Calu3 (cell line): ENCODE measurements at regions not wholly inside any gene's neighbourhood (a gene's known extent, or its start where the extent isn't known, plus 50 kb on each side); places are given as distances from the start of the nearest gene placed in this dataset.

Experiments
- BruUV-seq: library from RNA; stranded (reverse); fragments of 400-500 nt; replicated peaks from 2 replicates; lab custom pipeline; 2021; lab: Mats Ljungman, UMichigan
- CTCF ChIA-PET: fragments of 300-600 bp; sonication (Branson Sonifier 250); formaldehyde crosslinking; loops from one replicate; lab custom pipeline; 2022; ENCODE audit warnings: antibody characterized with exemption; lab: Charles Lee
- DNase-seq: peaks from one replicate; pipeline ENCODE4 v3.0.0; 2022
- H3K27ac Mint-ChIP-seq: one replicate; pipeline ENCODE4 v1.8.0; 2022; ENCODE audit warnings: mixed read lengths; ENCODE audit not compliant: unreplicated experiment
- H3K27me3 Mint-ChIP-seq: one replicate; pipeline ENCODE4 v1.8.0; 2022; ENCODE audit warnings: mixed read lengths; ENCODE audit not compliant: unreplicated experiment
- H3K36me3 Mint-ChIP-seq: one replicate; pipeline ENCODE4 v1.8.0; 2022; ENCODE audit warnings: mild to moderate bottlenecking, moderate library complexity, mixed read lengths; ENCODE audit not compliant: insufficient read depth, unreplicated experiment
- H3K4me1 Mint-ChIP-seq: one replicate; pipeline ENCODE4 v1.8.0; 2022; ENCODE audit warnings: mild to moderate bottlenecking, low read depth, mixed read lengths; ENCODE audit not compliant: unreplicated experiment
- H3K4me3 Mint-ChIP-seq: one replicate; pipeline ENCODE4 v1.8.0; 2022; ENCODE audit warnings: mild to moderate bottlenecking, low read depth, moderate library complexity, mixed read lengths; ENCODE audit not compliant: unreplicated experiment
- H3K9me3 Mint-ChIP-seq: one replicate; pipeline ENCODE4 v1.8.0; 2022; ENCODE audit warnings: low read depth, mixed read lengths; ENCODE audit not compliant: unreplicated experiment
- intact Hi-C: fragments of 100-400 bp; cut with micrococcal nuclease; formaldehyde crosslinking; loops from one replicate; pipeline ENCODE4 v1.10.0; 2022; ENCODE audit not compliant: unreplicated experiment
- TF ChIP-seq, protein P1 (sequence below): fragments of 200-600 bp; IDR thresholded peaks from one replicate; pipeline ENCODE4 v1.8.0; 2022; ENCODE audit warnings: antibody characterized with exemption; ENCODE audit not compliant: unreplicated experiment

DNA sequence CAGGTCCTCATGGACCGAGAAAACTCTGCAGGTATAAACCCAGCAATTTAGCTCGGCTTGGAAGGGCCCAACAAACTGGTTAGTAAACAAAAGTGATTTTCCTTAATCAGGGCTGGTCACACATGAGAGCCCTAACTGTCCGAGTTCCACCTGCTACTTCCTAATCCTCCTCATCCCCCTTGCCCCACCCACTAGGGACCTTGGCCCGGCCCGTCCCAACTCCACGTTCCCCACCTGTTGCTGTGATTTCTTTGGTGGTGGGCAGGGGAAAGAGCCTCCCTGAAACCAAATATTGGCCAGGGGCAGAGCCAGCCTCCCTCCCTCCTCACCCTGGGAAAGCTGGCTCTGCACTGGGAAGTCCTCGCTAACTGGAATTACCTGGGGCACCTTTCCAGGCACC is 304.2 kb upstream of the PROX1 start:
- BruUV-seq = no TSS peak
- intact Hi-C loops = no loop called here
- no peaks in the 10 kb centered on the region for H3K4me1 Mint-ChIP-seq
- CTCF ChIA-PET = no interaction called here
- H3K27me3 Mint-ChIP-seq = peaks cover 24% of the 10 kb centered on the region
- no peaks in the 10 kb centered on the region for H3K36me3 Mint-ChIP-seq
- no peak for DNase-seq
- H3K4me3 Mint-ChIP-seq = no peak overlapping the region
- no peaks in the 10 kb centered on the region for H3K9me3 Mint-ChIP-seq
- TF ChIP-seq, protein P1, sequence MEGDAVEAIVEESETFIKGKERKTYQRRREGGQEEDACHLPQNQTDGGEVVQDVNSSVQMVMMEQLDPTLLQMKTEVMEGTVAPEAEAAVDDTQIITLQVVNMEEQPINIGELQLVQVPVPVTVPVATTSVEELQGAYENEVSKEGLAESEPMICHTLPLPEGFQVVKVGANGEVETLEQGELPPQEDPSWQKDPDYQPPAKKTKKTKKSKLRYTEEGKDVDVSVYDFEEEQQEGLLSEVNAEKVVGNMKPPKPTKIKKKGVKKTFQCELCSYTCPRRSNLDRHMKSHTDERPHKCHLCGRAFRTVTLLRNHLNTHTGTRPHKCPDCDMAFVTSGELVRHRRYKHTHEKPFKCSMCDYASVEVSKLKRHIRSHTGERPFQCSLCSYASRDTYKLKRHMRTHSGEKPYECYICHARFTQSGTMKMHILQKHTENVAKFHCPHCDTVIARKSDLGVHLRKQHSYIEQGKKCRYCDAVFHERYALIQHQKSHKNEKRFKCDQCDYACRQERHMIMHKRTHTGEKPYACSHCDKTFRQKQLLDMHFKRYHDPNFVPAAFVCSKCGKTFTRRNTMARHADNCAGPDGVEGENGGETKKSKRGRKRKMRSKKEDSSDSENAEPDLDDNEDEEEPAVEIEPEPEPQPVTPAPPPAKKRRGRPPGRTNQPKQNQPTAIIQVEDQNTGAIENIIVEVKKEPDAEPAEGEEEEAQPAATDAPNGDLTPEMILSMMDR = no peak
- H3K27ac Mint-ChIP-seq = no peak overlapping the region

DNA sequence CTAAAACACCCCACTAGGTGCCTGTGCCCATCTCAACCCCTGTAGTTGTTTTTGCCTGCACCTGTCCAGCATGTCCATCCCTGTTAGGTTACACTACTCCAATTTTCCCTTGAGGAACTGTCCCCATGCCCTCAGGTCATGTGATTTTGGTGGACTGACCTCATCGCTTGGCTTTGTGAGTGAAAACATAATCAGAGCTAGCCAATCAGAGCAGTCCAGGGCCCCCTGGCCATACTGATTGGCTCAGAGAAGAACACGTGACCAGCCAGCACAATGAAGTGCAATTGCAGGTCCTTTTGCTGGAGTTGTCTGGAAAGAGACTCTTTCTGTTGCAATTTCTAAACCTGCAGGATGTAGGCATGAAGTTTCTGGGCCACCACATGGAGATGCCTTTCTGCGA is 303.3 kb upstream of the PROX1 start:
- intact Hi-C loops = no loop called here
- Mint-ChIP-seq H3K36me3 (no peaks in the 10 kb centered on the region), H3K9me3 (no peaks in the 10 kb centered on the region), H3K4me3 (no peak overlapping the region), H3K27ac (no peak overlapping the region), H3K4me1 (no peaks in the 10 kb centered on the region), H3K27me3 (peaks cover 33% of the 10 kb centered on the region)
- CTCF ChIA-PET = no interaction called here
- no TSS peak for BruUV-seq
- no peak for DNase-seq
- TF ChIP-seq, protein P1 = no peak

DNA sequence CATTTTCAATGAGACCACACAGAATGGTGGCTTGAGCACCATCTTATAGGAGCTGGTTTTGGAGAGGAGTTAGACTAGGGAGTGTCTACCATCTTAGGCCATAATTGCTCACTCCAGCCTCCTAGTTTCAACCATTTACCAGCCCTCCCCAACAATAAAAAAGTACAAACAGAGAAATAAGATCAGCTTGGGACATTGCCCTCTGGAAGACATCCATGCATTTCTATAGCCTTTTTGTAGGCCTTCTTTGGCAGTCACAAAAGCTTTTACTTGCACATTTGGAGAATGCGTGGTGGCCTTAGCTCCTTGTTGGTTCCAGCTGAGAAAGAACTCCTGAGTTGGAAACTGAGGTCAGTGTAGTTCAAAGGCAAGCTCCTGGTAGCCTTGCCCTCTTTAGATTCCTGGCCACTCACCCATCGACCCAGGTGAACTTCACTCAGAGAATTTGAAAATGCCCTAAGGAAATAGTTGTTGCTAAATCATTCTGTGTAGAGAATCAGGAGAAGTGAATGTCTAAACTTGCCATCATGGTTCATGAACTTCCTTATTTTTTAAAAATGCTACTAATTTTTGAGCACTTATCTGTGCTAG is 301.7 kb upstream of the PROX1 start:
- Mint-ChIP-seq H3K4me3 (no peak overlapping the region), H3K36me3 (no peaks in the 10 kb centered on the region), H3K9me3 (no peaks in the 10 kb centered on the region), H3K4me1 (no peaks in the 10 kb centered on the region), H3K27ac (no peak overlapping the region), H3K27me3 (peaks cover 33% of the 10 kb centered on the region)
- BruUV-seq = no TSS peak
- CTCF ChIA-PET = interaction anchor here (0.5 kb wide), 1 partner anchor 1148 kb away, joined by 3 read pairs; no protein-coding TSS in a partner anchor
- TF ChIP-seq, protein P1 = no peak
- DNase-seq = no peak
- intact Hi-C loops = no loop called here

DNA sequence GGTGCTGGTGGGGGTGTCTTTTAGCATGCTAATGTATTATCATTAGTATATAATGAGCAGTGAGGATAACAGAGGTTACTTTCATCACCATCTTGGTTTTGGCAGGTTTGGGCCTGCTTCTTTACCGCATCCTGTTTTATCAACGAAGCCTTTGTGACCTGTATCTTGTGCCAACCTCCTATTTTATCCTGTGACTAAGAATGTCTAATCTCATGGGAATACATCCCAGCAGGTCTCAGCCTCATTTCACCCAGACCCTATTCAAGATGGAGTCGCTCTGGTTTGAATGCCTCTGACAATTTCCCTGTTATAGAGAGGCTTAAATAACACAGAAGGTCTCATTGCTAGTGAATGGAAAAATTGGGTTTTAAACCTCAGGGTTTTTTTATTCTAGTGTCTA is 300.8 kb upstream of the PROX1 start:
- TF ChIP-seq, protein P1 = no peak
- intact Hi-C loops = no loop called here
- peaks cover 25% of the 10 kb centered on the region for H3K27me3 Mint-ChIP-seq
- CTCF ChIA-PET = interaction anchor here (0.8 kb wide), 1 partner anchor 11 kb away, joined by 5 read pairs; no protein-coding TSS in a partner anchor
- BruUV-seq = no TSS peak
- H3K9me3 Mint-ChIP-seq = no peaks in the 10 kb centered on the region
- no peak overlapping the region for H3K27ac Mint-ChIP-seq
- H3K4me3 Mint-ChIP-seq = no peak overlapping the region
- no peaks in the 10 kb centered on the region for H3K4me1 Mint-ChIP-seq
- H3K36me3 Mint-ChIP-seq = no peaks in the 10 kb centered on the region
- DNase-seq = no peak
